Activated CD8-positive, alpha-beta memory T cell treated with anti-CD3 and anti-CD28 coated beads, Interleukin-2, amount 50 U/mL, for 24 hours (primary cell): ENCODE measurements at regions not wholly inside any gene's neighbourhood (a gene's known extent, or its start where the extent isn't known, plus 50 kb on each side); places are given as distances from the start of the nearest gene placed in this dataset.

ENCODE experiments used
- DNase-seq: peaks from one replicate; pipeline ENCODE4 v3.0.0-alpha.2; 2020; ENCODE audit errors: extremely low read depth

- no peak for DNase-seq
Observed at GRCh38 chr12:89256060-89256459, 96.2 kb downstream of the DUSP6 start.

DNA sequence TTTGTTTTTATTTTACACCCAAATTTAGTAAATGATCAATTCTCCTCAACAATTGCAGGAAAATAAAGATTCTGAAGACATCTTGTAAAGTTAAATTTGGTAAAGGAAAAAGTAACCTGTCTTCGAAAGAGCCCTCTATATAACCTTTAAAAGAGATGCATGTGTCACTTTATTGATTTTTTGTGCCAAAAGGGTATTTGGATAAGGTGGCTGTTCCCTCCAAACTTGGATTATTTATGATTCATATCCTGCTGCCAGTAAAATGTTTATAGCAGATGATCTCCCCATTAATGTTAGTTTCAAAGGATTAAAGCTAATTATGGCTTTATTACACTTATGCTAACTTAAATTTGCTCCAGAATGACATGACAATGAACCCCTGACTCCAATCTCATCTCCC, 98.8 kb downstream of the DUSP6 start:
- DNase-seq, result no peak

DNA sequence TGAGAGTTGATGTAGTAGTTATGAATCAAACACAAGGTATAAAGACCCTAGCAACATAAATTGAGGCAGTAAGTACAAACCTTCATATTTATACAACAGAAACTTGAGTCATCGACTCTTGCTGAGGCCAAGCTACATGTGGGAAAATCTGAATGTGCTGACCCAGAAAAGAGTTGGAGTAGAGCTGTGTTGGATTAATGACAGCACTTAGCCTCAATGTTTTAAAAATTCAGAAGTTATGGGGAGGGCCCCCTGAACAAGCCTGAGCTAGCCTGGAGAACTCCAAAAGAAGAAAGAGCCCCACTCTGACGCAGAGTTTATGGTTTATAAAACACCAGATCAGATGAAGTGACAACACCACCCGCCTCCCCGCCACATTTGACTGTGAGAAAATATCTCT, 100.0 kb downstream of the DUSP6 start:
- DNase-seq, result no peak

- no peak for DNase-seq
Observed at GRCh38 chr12:89251342-89252271, 100.7 kb downstream of the DUSP6 start.

- DNase-seq, result no peak
Observed at GRCh38 chr12:89250636-89251035, 101.7 kb downstream of the DUSP6 start.

DNA sequence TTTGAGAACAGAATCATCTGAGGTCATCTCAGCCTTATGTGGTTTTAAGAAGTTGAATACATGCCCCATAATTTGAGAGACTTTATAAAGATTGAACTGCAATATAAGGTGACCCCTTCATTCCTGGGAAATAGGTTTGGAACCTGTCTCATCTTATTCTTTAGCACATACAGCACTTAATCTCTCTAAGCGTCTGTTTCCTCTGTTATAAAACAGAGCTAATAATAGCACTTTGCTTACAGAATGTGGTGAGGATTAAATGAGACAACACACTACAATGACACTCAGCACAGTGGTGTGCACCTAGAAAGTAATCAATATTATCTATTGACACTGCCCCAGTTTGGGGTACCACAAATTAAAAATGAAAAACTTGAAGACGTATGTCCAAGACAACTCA, 102.1 kb downstream of the DUSP6 start:
- no peak for DNase-seq

DNA sequence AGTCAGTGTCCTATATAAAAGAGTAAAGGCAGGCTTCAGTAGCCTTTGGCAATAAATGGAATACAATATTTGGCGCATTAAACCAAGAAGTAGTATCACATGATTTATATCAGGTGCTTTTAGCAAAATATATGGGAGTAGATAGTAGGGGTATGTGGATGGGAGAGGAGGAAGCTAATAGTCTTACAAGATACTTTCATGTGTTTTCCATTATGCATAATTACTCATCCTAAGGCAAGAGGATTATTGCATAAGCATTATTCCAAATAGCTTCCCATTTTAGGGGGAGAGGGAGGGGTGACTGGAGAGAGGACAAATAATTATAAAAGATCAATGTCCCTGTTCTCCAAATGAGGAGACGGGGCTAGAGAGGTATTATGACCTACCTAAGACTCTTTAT, 104.3 kb downstream of the DUSP6 start:
- no peak for DNase-seq

GRCh38 chr12:89247541-89247942, 104.8 kb downstream of the DUSP6 start:
- DNase-seq, result no peak

DNA sequence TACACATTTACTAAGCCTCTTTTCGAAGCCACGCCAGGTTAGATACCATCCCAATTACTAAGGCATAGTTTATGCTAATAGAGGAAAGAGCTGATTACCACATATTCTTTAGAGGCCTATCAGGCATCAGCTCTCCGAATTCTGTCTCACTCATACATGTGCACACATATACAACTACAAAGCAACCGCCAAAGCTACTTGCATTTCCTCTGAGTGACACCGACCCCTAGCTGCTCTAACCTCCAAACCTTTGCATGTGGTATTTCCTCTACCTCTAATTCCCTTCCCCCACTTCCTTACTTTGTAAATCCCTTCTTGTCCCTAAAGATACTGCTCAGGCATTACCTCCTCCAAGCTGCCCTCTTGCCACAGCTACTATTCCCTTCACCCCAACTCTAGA, 107.2 kb downstream of the DUSP6 start:
- no peak for DNase-seq

DNA sequence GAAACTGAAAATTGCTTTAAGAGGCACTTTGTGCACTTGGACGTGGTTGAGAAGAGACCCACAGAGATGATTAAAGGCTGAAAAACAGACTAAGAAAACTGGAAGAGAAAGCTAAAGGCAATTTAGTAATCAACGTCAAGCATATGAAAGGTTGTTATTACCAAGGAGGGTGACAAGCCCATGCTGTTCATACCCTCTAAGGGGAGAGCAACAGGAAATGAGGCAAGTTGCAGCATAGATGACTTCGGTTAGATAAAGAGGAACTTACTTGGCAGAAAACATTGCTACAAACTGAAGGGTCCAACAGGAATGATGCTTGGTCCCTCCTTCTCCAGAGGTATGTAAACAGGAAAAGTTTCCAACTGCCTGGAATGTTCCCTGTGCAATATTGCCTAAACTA, 107.8 kb downstream of the DUSP6 start:
- no peak for DNase-seq

- DNase-seq, result no peak
Observed at GRCh38 chr12:89243771-89244170, 108.5 kb downstream of the DUSP6 start.

DNA sequence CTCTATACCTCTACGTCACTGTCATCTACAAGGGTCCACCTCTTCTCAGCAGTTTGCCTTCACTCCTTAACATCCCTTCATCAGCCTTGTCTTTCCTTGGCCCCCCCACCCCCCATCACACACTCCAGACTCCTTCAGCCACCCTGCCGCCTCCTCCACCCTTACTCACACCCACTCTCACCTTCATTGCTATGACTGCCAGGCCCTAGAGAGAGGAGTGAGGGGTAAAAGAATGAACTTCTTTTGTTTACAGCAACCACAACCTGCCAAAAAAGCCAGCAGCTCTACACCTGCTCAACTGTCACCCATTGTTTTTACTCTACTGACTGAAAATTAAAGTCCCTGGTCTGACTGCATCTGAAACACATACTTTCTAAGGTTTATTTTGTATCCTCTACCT, 112.8 kb downstream of the DUSP6 start:
- DNase-seq, result no peak

- no peak for DNase-seq
Observed at GRCh38 chr12:89238593-89238992, 113.7 kb downstream of the DUSP6 start.

DNA sequence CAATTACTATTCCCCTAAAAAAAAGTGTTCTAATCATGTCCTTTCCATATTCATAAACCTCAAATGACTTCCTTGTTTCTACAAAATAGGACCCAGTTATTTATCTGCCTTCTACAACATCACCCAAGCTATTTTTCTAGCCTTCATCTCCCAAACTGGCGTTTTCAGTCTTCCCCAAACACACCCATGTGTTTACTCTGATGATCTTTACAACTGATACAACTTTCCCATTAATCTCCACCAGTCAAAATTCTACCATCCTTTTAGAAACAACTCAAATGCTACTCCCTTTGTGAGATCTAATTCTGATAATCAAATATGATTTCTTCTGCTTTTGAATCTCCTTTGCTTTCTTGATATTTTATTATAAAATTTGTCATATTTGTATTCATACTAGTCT, 114.5 kb downstream of the DUSP6 start:
- no peak for DNase-seq

DNA sequence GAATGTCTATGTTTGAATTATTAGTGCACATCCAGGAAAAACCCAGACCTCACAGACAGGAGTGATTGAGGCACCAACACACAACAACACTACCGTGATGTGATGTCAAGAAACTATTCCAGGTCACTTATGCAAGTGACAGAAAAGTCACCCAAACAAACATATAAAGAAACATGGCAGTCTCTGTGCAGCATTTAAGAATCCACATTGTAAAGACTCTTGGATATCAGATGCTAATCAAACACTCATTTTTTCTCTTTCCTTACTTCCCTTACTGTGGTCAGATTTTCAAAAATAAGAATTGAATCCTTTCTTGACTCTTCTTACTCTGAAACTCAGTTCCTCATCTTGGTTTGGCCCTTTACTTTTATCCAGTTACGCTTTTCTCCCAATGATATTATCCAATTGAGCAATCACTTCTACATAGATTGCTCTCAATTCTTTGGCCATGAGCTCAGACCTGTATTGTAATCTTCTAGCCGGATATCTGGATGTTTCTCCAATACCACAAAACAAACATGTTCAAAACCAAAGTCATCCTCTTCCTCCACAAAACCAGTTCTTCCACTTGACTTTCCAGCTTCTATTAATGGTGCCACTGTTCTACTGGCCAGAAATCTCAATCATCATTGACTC, 115.4 kb downstream of the DUSP6 start:
- DNase-seq, result no peak

- DNase-seq, result no peak
Observed at GRCh38 chr12:89236237-89236636, 116.1 kb downstream of the DUSP6 start.

GRCh38 chr12:89235189-89235993, 116.9 kb downstream of the DUSP6 start:
- DNase-seq, result no peak

- no peak for DNase-seq
Observed at GRCh38 chr12:89234324-89235114, 117.8 kb downstream of the DUSP6 start.

DNA sequence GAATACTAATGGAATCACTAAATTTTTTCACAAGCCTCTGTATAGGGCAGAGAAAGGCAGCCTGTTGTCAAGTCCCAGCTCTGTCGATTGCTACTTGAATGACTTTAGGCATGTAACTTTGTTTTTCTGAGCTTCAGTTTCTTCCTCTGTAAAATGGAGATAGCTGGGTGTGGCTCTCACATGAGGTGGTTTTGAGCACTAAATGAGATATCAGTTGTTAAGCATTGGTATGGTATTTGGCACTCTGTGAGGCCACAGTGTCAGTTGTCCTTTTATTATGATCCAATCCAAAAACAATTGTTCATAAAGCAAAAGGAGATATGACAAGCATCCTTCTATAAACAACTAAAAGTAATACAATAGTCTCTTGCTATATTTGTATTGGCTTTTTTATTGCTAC, 120.6 kb downstream of the DUSP6 start:
- no peak for DNase-seq

DNA sequence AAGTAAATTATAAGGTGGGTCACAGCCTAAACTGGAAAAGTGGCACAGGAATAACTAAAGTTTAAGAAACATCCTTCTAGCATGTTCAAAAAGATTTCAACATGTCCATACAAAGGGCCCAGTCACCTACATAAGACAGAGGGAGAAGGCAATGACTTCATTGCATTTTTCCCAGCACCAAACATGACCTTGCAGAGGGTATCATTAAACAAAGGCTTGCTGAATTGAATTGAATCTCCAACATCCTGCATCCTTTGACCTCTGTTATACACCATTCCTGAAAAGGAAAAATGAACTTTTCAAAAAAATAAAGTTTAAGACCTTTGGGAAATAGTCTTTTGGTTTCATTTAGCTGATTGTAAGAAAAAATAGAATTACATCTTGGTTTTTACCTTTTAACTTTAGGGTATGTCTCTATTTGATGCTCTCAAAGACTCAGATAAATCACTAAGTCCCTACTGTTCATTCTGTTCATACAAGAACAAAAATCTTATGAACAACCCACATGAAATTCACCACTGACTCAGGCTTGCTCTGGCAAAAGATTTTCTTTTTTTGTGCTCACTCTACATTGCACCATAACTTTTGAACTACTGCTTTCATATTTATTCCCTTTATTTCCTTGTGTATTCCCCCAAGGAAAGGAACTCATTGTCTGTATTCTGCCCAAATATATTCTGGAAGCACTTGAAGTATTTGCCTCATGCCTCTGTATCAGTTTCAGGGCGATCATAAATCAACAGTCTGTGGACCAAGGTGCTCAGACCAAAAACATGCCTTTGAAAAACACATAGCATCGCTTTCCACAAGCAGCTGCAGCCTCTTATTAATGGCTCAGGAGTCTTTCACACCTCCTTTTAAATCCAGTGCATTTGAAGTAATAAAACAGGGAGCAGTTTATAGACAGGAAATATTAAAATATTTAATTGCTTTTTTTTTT, 121.7 kb downstream of the DUSP6 start:
- no peak for DNase-seq

- no peak for DNase-seq
Observed at GRCh38 chr12:89228491-89228890, 123.8 kb downstream of the DUSP6 start.
